ENCODE measurements at regions not wholly inside any gene's neighbourhood (a gene's known extent, or its start where the extent isn't known, plus 50 kb on each side); places are given as distances from the start of the nearest gene placed in this dataset.

- Histone ChIP-seq H3K9me3 (peaks cover 0 to 7% (median 1%) of the 10 kb centered on the region in 4 donors), H3K4me3 (no peak overlapping the region), H3K27me3 (peaks cover 0 to 11% (median 0%) of the 10 kb centered on the region in 4 donors), H3K27ac (replicated peaks in 1 of 4) (no peak overlapping the region), H3K36me3 (no peaks in the 10 kb centered on the region), H3K4me1 (no peaks in the 10 kb centered on the region)
- intact Hi-C loops (cut with DNase I), result no loop called here
- TF ChIP-seq EP300 (IDR thresholded peaks at IDR 0.05) (no peak), CTCF (IDR thresholded peaks at IDR 0.05) (no peak), POLR2A (IDR thresholded peaks at IDR 0.05; ENCODE audit: low read depth) (no peak), POLR2AphosphoS5 (IDR thresholded peaks at IDR 0.05) (no peak)
- DNase-seq (ENCODE audit: extremely low spot score), result peak; percentile 90
- WGBS, result 80% methylated on average over 6 of the region's 6 CpGs
Observed at GRCh38 chr20:24151621-24152294, 163.2 kb upstream of the GGTLC1 start.

- H3K27ac ChIP-seq (replicated peaks in 1 of 4), result no peak overlapping the region
- peaks cover 0 to 11% (median 0%) of the 10 kb centered on the region in 4 donors for H3K27me3 ChIP-seq
- no peaks in the 10 kb centered on the region for H3K36me3 ChIP-seq
- intact Hi-C loops (cut with DNase I), result no loop called here
- no peaks in the 10 kb centered on the region for H3K4me1 ChIP-seq
- peaks cover 0 to 7% (median 1%) of the 10 kb centered on the region in 4 donors for H3K9me3 ChIP-seq
- H3K4me3 ChIP-seq, result no peak overlapping the region
- DNase-seq (ENCODE audit: extremely low spot score), result peak; percentile 90
- TF ChIP-seq POLR2AphosphoS5 (IDR thresholded peaks at IDR 0.05) (no peak), EP300 (IDR thresholded peaks at IDR 0.05) (no peak), POLR2A (IDR thresholded peaks at IDR 0.05; ENCODE audit: low read depth) (no peak), CTCF (IDR thresholded peaks at IDR 0.05) (no peak)
- 79% methylated on average over 7 of the region's 7 CpGs for WGBS
Observed at GRCh38 chr20:24150406-24150805, 161.8 kb upstream of the GGTLC1 start.

DNA sequence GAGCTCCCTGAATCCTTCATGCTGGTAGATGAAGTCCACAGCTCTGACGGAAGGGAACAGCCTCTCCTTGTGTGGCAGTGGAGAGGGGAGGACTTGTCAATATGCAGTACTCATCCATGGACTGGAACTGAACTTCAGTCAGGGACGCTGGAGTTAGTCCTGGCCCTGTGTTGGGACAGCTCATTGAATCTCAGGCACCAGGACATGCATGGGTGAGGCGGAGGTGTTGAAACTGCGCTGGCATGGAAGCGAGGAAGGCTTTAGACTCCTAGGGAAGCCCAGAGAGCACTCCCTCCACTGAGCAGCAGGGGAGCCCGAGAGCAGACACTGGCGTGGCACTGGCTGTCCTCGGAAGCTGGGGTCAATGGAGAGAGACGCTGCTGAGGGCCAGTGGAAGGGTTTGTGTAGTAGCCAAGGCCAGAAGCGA lies 161.3 kb upstream of the GGTLC1 start:
- peak; percentile 74 for DNase-seq (ENCODE audit: extremely low spot score)
- H3K4me3 ChIP-seq, result no peak overlapping the region
- peaks cover 0 to 7% (median 1%) of the 10 kb centered on the region in 4 donors for H3K9me3 ChIP-seq
- no peaks in the 10 kb centered on the region for H3K36me3 ChIP-seq
- intact Hi-C loops (cut with DNase I), result no loop called here
- TF ChIP-seq POLR2AphosphoS5 (IDR thresholded peaks at IDR 0.05), result no peak
- peak in 1 of 3 experiments; percentile 20 for TF ChIP-seq CTCF (IDR thresholded peaks at IDR 0.05)
- H3K27ac ChIP-seq (replicated peaks in 1 of 4), result no peak overlapping the region
- no peaks in the 10 kb centered on the region for H3K4me1 ChIP-seq
- peaks cover 0 to 11% (median 0%) of the 10 kb centered on the region in 4 donors for H3K27me3 ChIP-seq
- 59% methylated on average over 9 of the region's 10 CpGs for WGBS

DNA sequence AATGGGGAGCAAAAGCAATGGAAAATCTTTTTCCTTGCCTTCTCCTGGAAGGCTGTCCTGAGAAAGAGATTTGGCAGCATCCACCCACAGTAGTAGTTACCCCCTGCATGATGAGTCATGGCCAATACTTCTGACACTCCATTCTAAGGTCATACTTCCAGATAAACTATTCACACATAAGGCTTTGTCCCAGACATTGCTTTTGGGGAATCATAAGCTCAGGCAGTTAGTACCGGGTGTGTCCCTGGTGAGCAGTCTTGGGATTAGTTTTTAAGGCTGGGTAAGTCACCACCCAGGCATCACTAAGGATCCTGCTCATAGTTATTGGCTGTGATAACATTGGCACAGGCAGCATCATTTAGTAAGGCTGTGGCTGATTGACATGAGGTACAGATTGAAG lies 160.6 kb upstream of the GGTLC1 start:
- no peaks in the 10 kb centered on the region for H3K36me3 ChIP-seq
- H3K4me3 ChIP-seq, result no peak overlapping the region
- H3K27ac ChIP-seq (replicated peaks in 1 of 4), result no peak overlapping the region
- intact Hi-C loops (cut with DNase I), result no loop called here
- peak; percentile 39 for DNase-seq (ENCODE audit: extremely low spot score)
- TF ChIP-seq CTCF (IDR thresholded peaks at IDR 0.05) (no peak), EP300 (IDR thresholded peaks at IDR 0.05) (no peak), POLR2AphosphoS5 (IDR thresholded peaks at IDR 0.05) (no peak), POLR2A (IDR thresholded peaks at IDR 0.05; ENCODE audit: low read depth) (no peak)
- WGBS, result 80% methylated on average over 1 of the region's 1 CpG
- H3K9me3 ChIP-seq, result peaks cover 0 to 7% (median 1%) of the 10 kb centered on the region in 4 donors
- H3K4me1 ChIP-seq, result no peaks in the 10 kb centered on the region
- peaks cover 0 to 11% (median 0%) of the 10 kb centered on the region in 4 donors for H3K27me3 ChIP-seq

DNA sequence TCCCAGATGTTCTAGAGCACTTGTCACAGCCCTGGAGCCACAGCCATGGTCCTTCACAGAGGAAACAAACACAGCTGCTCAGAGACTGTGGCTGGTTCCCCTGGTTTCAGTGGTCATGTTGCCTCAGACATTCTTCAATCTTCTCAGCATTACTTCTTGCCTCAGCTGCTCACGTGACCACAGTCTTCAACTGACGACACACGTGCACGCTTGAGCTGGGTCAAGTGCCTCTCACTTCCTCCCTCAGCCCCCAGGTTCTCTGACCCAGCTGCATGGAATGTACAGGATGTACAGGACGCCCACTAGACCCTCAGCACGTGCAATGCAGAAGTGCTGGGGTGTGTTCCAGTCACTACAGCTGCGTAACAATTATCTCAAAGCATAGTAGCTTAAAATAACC lies 159.8 kb upstream of the GGTLC1 start:
- Histone ChIP-seq H3K36me3 (no peaks in the 10 kb centered on the region), H3K27me3 (peaks cover 0 to 9% (median 0%) of the 10 kb centered on the region in 4 donors), H3K4me1 (no peaks in the 10 kb centered on the region), H3K9me3 (peaks cover 0 to 7% (median 1%) of the 10 kb centered on the region in 4 donors), H3K27ac (replicated peaks in 1 of 4) (no peak overlapping the region), H3K4me3 (no peak overlapping the region)
- TF ChIP-seq POLR2AphosphoS5 (IDR thresholded peaks at IDR 0.05) (no peak), POLR2A (IDR thresholded peaks at IDR 0.05; ENCODE audit: low read depth) (no peak), EP300 (IDR thresholded peaks at IDR 0.05) (no peak), CTCF (IDR thresholded peaks at IDR 0.05) (no peak)
- DNase-seq (ENCODE audit: extremely low spot score), result no peak
- intact Hi-C loops (cut with DNase I), result no loop called here
- WGBS, result 84% methylated on average over 7 of the region's 7 CpGs
